Activated naive CD8-positive, alpha-beta T cell treated with anti-CD3 and anti-CD28 coated beads, Interleukin-2, amount 50 U/mL, for 24 hours (primary cell): ENCODE measurements at regions not wholly inside any gene's neighbourhood (a gene's known extent, or its start where the extent isn't known, plus 50 kb on each side); places are given as distances from the start of the nearest gene placed in this dataset.

Source experiments
- ATAC-seq: fragments of 150-1000 bp; cut with Tn5 transposase; one replicate; pipeline ENCODE4 v1.10.0; 2021
- DNase-seq: peaks from one replicate; pipeline ENCODE4 v3.0.0; 2021
- H3K27ac Mint-ChIP-seq: one replicate; pipeline ENCODE4 v1.8.0; 2021; ENCODE audit warnings: mild to moderate bottlenecking, mixed read lengths
- H3K27me3 Mint-ChIP-seq: one replicate; pipeline ENCODE4 v1.8.0; 2021; ENCODE audit warnings: mixed read lengths
- H3K36me3 Mint-ChIP-seq: one replicate; pipeline ENCODE4 v1.8.0; 2021; ENCODE audit warnings: low read depth, mixed read lengths
- H3K4me1 Mint-ChIP-seq: one replicate; pipeline ENCODE4 v1.8.0; 2021; ENCODE audit warnings: mixed read lengths
- H3K4me3 Mint-ChIP-seq: one replicate; pipeline ENCODE4 v1.8.0; 2021; ENCODE audit warnings: mild to moderate bottlenecking, moderate library complexity, mixed read lengths
- H3K9me3 Mint-ChIP-seq: one replicate; pipeline ENCODE4 v1.8.0; 2021; ENCODE audit warnings: mixed read lengths

- H3K4me3 Mint-ChIP-seq = no peak overlapping the region
- DNase-seq (no peak), ATAC-seq (no peak)
- no peaks in the 10 kb centered on the region for H3K36me3 Mint-ChIP-seq
- peaks cover 3% of the 10 kb centered on the region for H3K27me3 Mint-ChIP-seq
- H3K27ac Mint-ChIP-seq = no peak overlapping the region
- H3K4me1 Mint-ChIP-seq = no peaks in the 10 kb centered on the region
- H3K9me3 Mint-ChIP-seq = no peaks in the 10 kb centered on the region
Observed at GRCh38 chr14:71742485-71742884, 189.7 kb upstream of the RGS6 start.

GRCh38 chr14:71745072-71745471 lies 187.2 kb upstream of the RGS6 start:
- ATAC-seq (no peak), DNase-seq (no peak)
- peaks cover 10% of the 10 kb centered on the region for H3K9me3 Mint-ChIP-seq
- no peak overlapping the region for H3K4me3 Mint-ChIP-seq
- H3K27ac Mint-ChIP-seq = no peak overlapping the region
- H3K4me1 Mint-ChIP-seq = no peaks in the 10 kb centered on the region
- peaks cover 6% of the 10 kb centered on the region for H3K27me3 Mint-ChIP-seq
- H3K36me3 Mint-ChIP-seq = peaks cover 3% of the 10 kb centered on the region

GRCh38 chr14:71748196-71748595 lies 184.0 kb upstream of the RGS6 start:
- ATAC-seq (no peak), DNase-seq (no peak)
- Mint-ChIP-seq H3K4me1 (peaks cover 5% of the 10 kb centered on the region), H3K4me3 (no peak overlapping the region), H3K27me3 (peaks cover 6% of the 10 kb centered on the region), H3K36me3 (peaks cover 3% of the 10 kb centered on the region), H3K27ac (no peak overlapping the region), H3K9me3 (peaks cover 10% of the 10 kb centered on the region)

GRCh38 chr14:71749613-71750238 lies 182.5 kb upstream of the RGS6 start:
- Mint-ChIP-seq H3K4me3 (no peak overlapping the region), H3K27me3 (peaks cover 4% of the 10 kb centered on the region), H3K4me1 (peaks cover 5% of the 10 kb centered on the region), H3K27ac (no peak overlapping the region), H3K9me3 (peaks cover 10% of the 10 kb centered on the region), H3K36me3 (peaks cover 3% of the 10 kb centered on the region)
- DNase-seq (no peak), ATAC-seq (peak; percentile 33)

- no peak for DNase-seq
- peak; percentile 41 for ATAC-seq
- peaks cover 5% of the 10 kb centered on the region for H3K4me1 Mint-ChIP-seq
- H3K4me3 Mint-ChIP-seq = no peak overlapping the region
- H3K9me3 Mint-ChIP-seq = peaks cover 10% of the 10 kb centered on the region
- H3K27ac Mint-ChIP-seq = no peak overlapping the region
- H3K36me3 Mint-ChIP-seq = peaks cover 3% of the 10 kb centered on the region
- peaks cover 4% of the 10 kb centered on the region for H3K27me3 Mint-ChIP-seq
Observed at GRCh38 chr14:71751264-71751663, 181.0 kb upstream of the RGS6 start.

- ATAC-seq (no peak), DNase-seq (no peak)
- Mint-ChIP-seq H3K36me3 (peaks cover 3% of the 10 kb centered on the region), H3K27ac (no peak overlapping the region), H3K4me1 (peaks cover 5% of the 10 kb centered on the region), H3K4me3 (no peak overlapping the region), H3K9me3 (peaks cover 10% of the 10 kb centered on the region), H3K27me3 (peaks cover 4% of the 10 kb centered on the region)
Observed at GRCh38 chr14:71752111-71752738, 180.0 kb upstream of the RGS6 start.

GRCh38 chr14:71753126-71753830 lies 179.0 kb upstream of the RGS6 start:
- Mint-ChIP-seq H3K36me3 (peaks cover 3% of the 10 kb centered on the region), H3K9me3 (peaks cover 6% of the 10 kb centered on the region), H3K27me3 (no peaks in the 10 kb centered on the region), H3K27ac (no peak overlapping the region), H3K4me3 (no peak overlapping the region), H3K4me1 (peaks cover 5% of the 10 kb centered on the region)
- peak; percentile 76 for DNase-seq
- peak; percentile 59 for ATAC-seq

- Mint-ChIP-seq H3K4me3 (no peak overlapping the region), H3K9me3 (peaks cover 1% of the 10 kb centered on the region), H3K4me1 (peaks cover 5% of the 10 kb centered on the region), H3K27me3 (peaks cover 1% of the 10 kb centered on the region), H3K27ac (no peak overlapping the region), H3K36me3 (peaks cover 1% of the 10 kb centered on the region)
- DNase-seq (no peak), ATAC-seq (no peak)
Observed at GRCh38 chr14:71753976-71754375, 178.3 kb upstream of the RGS6 start.

GRCh38 chr14:71754422-71755095 lies 177.7 kb upstream of the RGS6 start:
- DNase-seq (no peak), ATAC-seq (no peak)
- H3K9me3 Mint-ChIP-seq = no peaks in the 10 kb centered on the region
- no peak overlapping the region for H3K4me3 Mint-ChIP-seq
- peaks cover 5% of the 10 kb centered on the region for H3K4me1 Mint-ChIP-seq
- H3K36me3 Mint-ChIP-seq = no peaks in the 10 kb centered on the region
- H3K27me3 Mint-ChIP-seq = peaks cover 1% of the 10 kb centered on the region
- no peak overlapping the region for H3K27ac Mint-ChIP-seq

GRCh38 chr14:71758229-71758951 lies 173.8 kb upstream of the RGS6 start:
- H3K4me3 Mint-ChIP-seq = no peak overlapping the region

GRCh38 chr14:71762575-71762974 lies 169.7 kb upstream of the RGS6 start:
- Mint-ChIP-seq H3K4me1 (no peaks in the 10 kb centered on the region), H3K27ac (no peak overlapping the region), H3K9me3 (no peaks in the 10 kb centered on the region), H3K36me3 (no peaks in the 10 kb centered on the region), H3K27me3 (peaks cover 28% of the 10 kb centered on the region), H3K4me3 (no peak overlapping the region)
- ATAC-seq (no peak), DNase-seq (no peak)

More at GRCh38 chr14:71758229-71758951, 173.8 kb upstream of the RGS6 start:
- ATAC-seq (peak; percentile 46), DNase-seq (no peak)
- no peaks in the 10 kb centered on the region for H3K36me3 Mint-ChIP-seq
- no peaks in the 10 kb centered on the region for H3K4me1 Mint-ChIP-seq
- H3K9me3 Mint-ChIP-seq = no peaks in the 10 kb centered on the region
- H3K27me3 Mint-ChIP-seq = peaks cover 9% of the 10 kb centered on the region
- no peak overlapping the region for H3K27ac Mint-ChIP-seq

- no peak overlapping the region for H3K4me3 Mint-ChIP-seq
- no peaks in the 10 kb centered on the region for H3K36me3 Mint-ChIP-seq
- ATAC-seq (no peak), DNase-seq (no peak)
- peaks cover 28% of the 10 kb centered on the region for H3K27me3 Mint-ChIP-seq
- H3K4me1 Mint-ChIP-seq = no peaks in the 10 kb centered on the region
- no peak overlapping the region for H3K27ac Mint-ChIP-seq
- no peaks in the 10 kb centered on the region for H3K9me3 Mint-ChIP-seq
Observed at GRCh38 chr14:71764701-71765382, 167.4 kb upstream of the RGS6 start.

- Mint-ChIP-seq H3K4me1 (no peaks in the 10 kb centered on the region), H3K9me3 (no peaks in the 10 kb centered on the region), H3K36me3 (no peaks in the 10 kb centered on the region), H3K27ac (no peak overlapping the region), H3K27me3 (peaks cover 28% of the 10 kb centered on the region), H3K4me3 (no peak overlapping the region)
- no peak for DNase-seq
- ATAC-seq = no peak
Observed at GRCh38 chr14:71765505-71765904, 166.7 kb upstream of the RGS6 start.

GRCh38 chr14:71770431-71770830 lies 161.8 kb upstream of the RGS6 start:
- no peak for DNase-seq
- no peak for ATAC-seq
- Mint-ChIP-seq H3K27ac (no peak overlapping the region), H3K4me1 (no peaks in the 10 kb centered on the region), H3K4me3 (no peak overlapping the region), H3K36me3 (peaks cover 3% of the 10 kb centered on the region), H3K9me3 (peaks cover 14% of the 10 kb centered on the region), H3K27me3 (peaks cover 31% of the 10 kb centered on the region)
